ENCODE measurements at regions not wholly inside any gene's neighbourhood (a gene's known extent, or its start where the extent isn't known, plus 50 kb on each side); places are given as distances from the start of the nearest gene placed in this dataset.

GRCh38 chr3:118550556-118550955, 484.1 kb downstream of the IGSF11 start:
- no peak for DNase-seq

- DNase-seq: no peak
Measured at GRCh38 chr3:118554148-118554838, 480.4 kb downstream of the IGSF11 start.

GRCh38 chr3:118556983-118557382, 477.7 kb downstream of the IGSF11 start:
- no peak for DNase-seq

DNA sequence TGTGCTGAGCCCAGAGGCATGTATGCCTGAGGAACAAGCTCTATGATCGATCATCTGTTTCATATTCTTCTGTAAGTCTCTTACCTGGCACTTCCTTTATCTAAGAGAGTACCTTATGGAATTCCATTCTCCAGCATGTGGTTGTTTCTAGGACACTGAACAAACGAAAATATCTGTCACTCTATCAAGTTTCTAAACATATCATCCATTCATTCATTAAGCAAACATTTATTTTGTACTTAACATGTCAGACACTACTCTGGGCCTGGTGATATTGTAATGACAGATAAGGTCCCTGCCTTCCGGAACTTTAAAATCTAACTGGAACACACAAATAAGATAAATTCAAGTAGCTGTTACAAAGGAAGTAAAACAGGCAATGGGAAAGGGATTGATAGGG, 477.1 kb downstream of the IGSF11 start:
- DNase-seq: no peak

- DNase-seq: no peak
Measured at GRCh38 chr3:118559286-118559685, 475.4 kb downstream of the IGSF11 start.

DNA sequence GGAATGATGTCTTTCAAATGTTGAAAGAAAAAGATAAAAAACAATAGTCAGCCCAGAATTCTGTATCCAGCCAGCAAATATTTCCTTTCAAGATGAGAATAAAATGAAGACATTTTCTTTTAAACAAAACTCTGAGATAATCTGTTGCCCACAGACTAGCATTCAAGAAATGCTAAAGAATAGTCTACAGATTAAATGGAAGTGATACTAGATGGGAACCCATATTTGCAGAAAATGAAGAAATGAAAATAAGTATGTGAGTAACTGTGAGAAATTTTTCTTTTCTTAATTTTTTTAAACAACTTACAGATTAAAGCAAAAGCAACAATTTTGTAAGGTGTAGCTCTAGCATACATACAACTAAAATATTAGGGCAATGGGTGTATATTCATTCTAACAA, 469.8 kb downstream of the IGSF11 start:
- no peak for DNase-seq

- DNase-seq: no peak
Measured at GRCh38 chr3:118573912-118574311, 460.7 kb downstream of the IGSF11 start.

DNA sequence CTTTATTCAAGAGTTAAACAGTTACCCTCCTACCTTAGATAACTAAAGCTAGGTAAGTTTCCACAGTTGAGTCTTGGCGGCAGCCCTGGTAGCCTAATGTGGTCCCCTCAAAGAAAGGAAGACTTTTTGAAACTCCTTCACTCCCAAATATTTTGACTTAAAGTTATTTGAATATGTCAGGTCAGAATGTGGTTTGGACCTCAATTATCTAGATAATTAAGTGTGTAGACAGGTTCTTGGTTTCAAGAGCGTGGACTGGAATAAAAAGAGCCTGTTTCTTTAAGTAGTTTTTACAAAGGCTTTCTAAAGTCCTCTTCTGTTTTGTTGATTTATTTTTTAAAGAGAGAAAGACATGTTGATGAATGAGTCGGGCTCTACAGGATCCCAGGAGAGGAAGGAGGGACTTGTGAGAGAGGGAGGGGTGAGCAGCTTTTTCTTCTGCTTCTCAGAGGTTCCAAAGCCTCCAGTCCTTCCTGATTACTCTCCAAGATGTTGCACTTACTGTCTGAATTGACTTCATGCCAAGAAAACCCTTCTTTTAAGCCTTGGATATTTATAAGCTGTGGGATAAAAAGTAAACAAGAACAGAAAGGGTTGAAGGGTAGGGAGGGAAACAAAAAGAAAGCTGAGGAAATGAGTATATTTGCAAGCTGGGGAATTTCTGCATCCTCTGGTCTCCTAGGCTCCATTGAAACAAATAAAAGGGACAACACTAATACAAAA, 457.4 kb downstream of the IGSF11 start:
- DNase-seq: no peak

DNA sequence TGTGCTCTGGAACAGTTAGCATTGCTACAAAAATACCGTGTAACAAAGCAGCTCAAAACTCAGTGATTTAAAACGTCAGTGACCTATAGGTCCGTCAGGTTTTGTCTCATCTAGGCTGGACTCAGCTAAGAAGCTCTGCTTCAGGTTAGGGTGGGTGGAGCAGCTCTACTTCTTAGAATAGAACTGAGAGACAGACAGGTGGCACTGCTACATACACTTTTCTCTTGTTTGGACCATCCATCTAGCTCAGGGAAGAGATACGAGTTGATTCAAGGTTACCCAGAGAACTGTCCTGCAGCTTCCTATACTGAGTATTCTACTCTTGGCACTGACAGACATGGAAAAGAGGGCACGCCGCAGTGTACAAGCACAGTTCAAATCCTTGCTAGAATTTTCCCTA, 456.1 kb downstream of the IGSF11 start:
- no peak for DNase-seq

- DNase-seq: no peak
Measured at GRCh38 chr3:118587037-118587741, 447.5 kb downstream of the IGSF11 start.

DNA sequence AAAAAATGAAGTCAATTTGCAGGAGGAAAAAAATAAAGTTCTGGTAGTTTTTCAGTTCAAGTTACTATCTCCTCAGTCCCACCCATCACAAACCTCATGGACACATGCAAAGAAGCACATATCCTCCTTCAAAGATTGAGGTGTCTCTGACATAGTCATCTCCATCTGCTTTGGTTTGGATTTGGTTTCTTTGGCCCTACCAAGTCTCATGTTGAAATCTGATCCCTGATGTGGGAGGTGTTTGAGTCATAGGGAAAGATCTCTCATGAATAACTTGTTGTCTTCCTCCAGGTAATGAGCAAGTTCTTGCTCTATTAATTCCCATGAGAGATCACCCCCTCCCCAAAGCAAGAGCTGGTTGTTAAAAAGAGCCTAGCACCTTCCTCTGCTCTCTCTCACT, 446.8 kb downstream of the IGSF11 start:
- DNase-seq: no peak

GRCh38 chr3:118593277-118593670, 441.4 kb downstream of the IGSF11 start:
- no peak for DNase-seq

- no peak for DNase-seq
Measured at GRCh38 chr3:118597184-118597583, 437.5 kb downstream of the IGSF11 start.

GRCh38 chr3:118607915-118608820, 426.5 kb downstream of the IGSF11 start:
- DNase-seq: no peak

DNA sequence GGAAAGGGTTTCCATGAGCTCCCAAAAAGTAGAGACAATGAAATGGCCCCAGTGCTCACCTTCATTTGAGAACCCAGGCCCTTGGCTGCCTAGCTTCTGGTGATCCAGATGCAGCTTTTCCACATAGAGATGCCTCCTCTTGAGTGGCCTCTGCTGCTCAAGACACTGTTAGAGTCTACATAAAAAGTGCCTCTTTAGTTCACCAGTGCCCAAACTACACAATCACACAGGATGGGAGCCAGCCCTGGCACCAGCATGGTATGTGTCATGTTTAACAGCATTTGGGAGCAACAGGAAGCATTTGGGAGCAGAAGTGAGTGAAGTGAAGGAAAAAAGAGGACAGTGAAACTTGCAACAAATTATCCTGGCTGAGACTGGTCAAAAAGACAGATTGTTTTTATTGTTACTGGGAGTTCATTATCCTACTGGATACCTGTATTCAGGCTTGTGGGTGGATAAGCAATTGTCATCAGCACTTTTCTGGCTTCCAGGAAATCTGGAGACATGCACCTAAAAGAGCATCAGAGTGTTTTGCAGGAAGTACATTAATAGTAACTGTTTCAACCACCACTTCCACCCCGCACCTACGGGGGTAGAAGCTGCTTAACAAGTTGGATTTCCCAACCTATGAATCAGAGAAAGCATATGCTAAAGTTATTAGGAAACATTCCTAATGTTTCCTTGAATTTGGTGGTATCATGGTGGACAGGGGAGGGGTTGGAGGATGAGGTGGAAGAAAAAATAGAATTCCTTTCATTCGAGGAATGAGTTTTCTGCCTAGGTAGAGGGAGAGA, 416.2 kb downstream of the IGSF11 start:
- DNase-seq: no peak

DNA sequence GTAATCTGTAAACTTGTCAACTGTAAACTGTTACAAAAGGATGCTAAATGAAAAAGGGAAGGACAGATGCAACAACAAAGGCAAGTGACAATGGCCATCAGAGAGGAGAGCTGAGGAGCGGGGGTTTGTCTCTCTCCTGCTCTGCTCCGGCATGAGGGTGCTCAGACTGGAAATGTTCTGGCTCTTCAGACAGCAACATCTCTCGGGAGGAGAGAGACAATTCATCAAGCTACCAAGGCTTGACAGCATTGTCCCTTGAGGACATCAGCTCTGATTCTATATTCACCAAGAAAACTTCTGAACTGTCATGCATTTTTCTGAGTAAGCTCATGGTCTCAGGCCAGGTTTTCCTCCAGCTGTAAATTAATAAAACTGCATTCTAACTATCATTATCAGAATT, 408.2 kb downstream of the IGSF11 start:
- no peak for DNase-seq

- DNase-seq: no peak
Measured at GRCh38 chr3:118628704-118629341, 405.8 kb downstream of the IGSF11 start.

- no peak for DNase-seq
Measured at GRCh38 chr3:118629821-118630220, 404.8 kb downstream of the IGSF11 start.

GRCh38 chr3:118635711-118636110, 398.9 kb downstream of the IGSF11 start:
- DNase-seq: no peak

GRCh38 chr3:118636841-118637240, 397.8 kb downstream of the IGSF11 start:
- DNase-seq: no peak

GRCh38 chr3:118637846-118638245, 396.8 kb downstream of the IGSF11 start:
- no peak for DNase-seq

DNA sequence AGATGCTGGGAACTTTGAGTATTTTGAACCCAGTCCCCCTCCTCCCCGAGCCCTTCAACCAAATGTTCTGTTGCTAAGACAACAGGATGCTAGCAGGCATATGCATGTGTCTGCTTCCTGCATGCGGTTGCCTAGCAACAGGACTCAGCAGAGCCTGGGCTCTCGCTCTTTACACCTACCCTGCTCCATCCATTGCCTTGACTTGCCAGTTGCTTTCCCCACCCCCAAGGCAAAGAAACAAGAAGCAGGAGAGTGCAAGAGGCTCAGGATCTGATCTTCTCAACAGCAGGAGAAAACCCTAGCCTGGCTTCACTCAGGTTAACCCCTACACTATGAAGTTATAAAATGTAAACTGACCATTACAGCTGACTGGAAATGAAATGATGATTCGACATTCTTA, 393.0 kb downstream of the IGSF11 start:
- no peak for DNase-seq

Data from activated CD8-positive, alpha-beta memory T cell treated with anti-CD3 and anti-CD28 coated beads for 24 hours (primary cell).